ENCODE measurements at regions not wholly inside any gene's neighbourhood (a gene's known extent, or its start where the extent isn't known, plus 50 kb on each side); places are given as distances from the start of the nearest gene placed in this dataset.

DNA sequence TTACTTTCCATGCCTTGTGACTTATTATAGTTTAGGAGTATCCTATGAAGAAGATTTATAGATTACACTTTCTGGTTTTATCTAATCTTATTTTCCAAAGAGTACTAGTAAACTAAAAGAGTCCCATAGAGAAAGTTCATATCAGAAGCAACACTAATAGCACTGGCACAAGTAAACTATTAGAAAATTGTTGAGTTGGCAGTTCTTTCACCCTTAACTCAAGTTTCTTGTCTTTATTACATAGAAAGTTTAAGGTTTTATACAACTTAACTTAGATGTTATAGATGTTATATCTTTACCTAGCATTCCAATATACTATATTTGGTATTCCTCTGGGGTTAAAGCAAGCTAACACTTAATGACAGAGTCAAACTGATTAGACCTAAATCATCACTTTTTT lies 437.8 kb upstream of the ARRDC3 start:
- Histone ChIP-seq H3K27me3 (ENCODE audit: control insufficient read depth, insufficient read depth, low read length) (no peaks in the 10 kb centered on the region), H4K20me1 (ENCODE audit: control insufficient read depth, extremely low read depth, insufficient read depth, low read length) (no peaks in the 10 kb centered on the region), H2AFZ (ENCODE audit: low read length) (no peak overlapping the region), H3K9ac (ENCODE audit: insufficient read depth, low read length) (no peak overlapping the region), H3K4me3 (replicated peaks in 1 of 4; ENCODE audit: control extremely low read depth in 1 of 4, insufficient read depth in 1 of 4, low read depth in 3 of 4, low read length in 4 of 4) (no peak overlapping the region), H3K4me1 (ENCODE audit: control insufficient read depth, extremely low read depth, insufficient read depth, low read length) (no peaks in the 10 kb centered on the region), H3K79me2 (ENCODE audit: control insufficient read depth, insufficient read depth, low read length) (no peaks in the 10 kb centered on the region), H3K27ac (ENCODE audit: insufficient read depth, low read length) (no peak overlapping the region), H3K9me3 (ENCODE audit: control insufficient read depth, insufficient read depth, low read depth, low read length) (no peaks in the 10 kb centered on the region), H3K36me3 (ENCODE audit: control insufficient read depth, insufficient read depth, low read length) (no peaks in the 10 kb centered on the region), H3K4me2 (ENCODE audit: extremely low read depth, insufficient read depth, low read length) (no peak overlapping the region)
- TF ChIP-seq EZH2 (IDR thresholded peaks at IDR 0.05; ENCODE audit: low read length, missing control alignments): no peak
- TF ChIP-seq, protein P1, sequence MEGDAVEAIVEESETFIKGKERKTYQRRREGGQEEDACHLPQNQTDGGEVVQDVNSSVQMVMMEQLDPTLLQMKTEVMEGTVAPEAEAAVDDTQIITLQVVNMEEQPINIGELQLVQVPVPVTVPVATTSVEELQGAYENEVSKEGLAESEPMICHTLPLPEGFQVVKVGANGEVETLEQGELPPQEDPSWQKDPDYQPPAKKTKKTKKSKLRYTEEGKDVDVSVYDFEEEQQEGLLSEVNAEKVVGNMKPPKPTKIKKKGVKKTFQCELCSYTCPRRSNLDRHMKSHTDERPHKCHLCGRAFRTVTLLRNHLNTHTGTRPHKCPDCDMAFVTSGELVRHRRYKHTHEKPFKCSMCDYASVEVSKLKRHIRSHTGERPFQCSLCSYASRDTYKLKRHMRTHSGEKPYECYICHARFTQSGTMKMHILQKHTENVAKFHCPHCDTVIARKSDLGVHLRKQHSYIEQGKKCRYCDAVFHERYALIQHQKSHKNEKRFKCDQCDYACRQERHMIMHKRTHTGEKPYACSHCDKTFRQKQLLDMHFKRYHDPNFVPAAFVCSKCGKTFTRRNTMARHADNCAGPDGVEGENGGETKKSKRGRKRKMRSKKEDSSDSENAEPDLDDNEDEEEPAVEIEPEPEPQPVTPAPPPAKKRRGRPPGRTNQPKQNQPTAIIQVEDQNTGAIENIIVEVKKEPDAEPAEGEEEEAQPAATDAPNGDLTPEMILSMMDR (conservative IDR thresholded peaks at IDR 0.05 in 1 of 2, IDR thresholded peaks at IDR 0.05 in 1 of 2; ENCODE audit: low read depth in 1 of 2, low read length in 2 of 2): no peak
- no peak for DNase-seq (ENCODE audit: low read depth in 2 of 2)

DNA sequence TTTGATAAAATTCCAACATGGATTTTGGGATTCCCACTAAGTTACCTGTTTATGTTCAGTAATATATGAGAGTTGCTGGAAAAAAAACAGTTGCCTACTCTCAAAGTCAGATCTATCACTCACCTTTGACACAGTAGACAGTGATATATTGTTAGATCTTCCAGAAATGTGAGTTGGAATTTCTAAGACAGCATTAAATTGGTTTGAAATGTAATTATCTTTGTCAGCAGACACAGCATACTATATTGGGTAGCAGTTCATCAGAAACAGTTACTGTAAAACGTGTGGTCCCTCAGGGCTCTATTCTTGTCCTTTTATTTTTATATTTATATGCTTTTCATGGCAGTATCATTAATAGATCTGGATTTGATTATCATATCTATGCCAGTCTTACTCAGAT lies 433.6 kb upstream of the ARRDC3 start:
- no peak overlapping the region for H3K4me2 ChIP-seq (ENCODE audit: extremely low read depth, insufficient read depth, low read length)
- H2AFZ ChIP-seq (ENCODE audit: low read length): no peak overlapping the region
- no peaks in the 10 kb centered on the region for H3K79me2 ChIP-seq (ENCODE audit: control insufficient read depth, insufficient read depth, low read length)
- no peak for TF ChIP-seq EZH2 (IDR thresholded peaks at IDR 0.05; ENCODE audit: low read length, missing control alignments)
- TF ChIP-seq, protein P1 (conservative IDR thresholded peaks at IDR 0.05 in 1 of 2, IDR thresholded peaks at IDR 0.05 in 1 of 2; ENCODE audit: low read depth in 1 of 2, low read length in 2 of 2): no peak
- no peak for DNase-seq (ENCODE audit: low read depth in 2 of 2)
- H3K4me1 ChIP-seq (ENCODE audit: control insufficient read depth, extremely low read depth, insufficient read depth, low read length): no peaks in the 10 kb centered on the region
- no peak overlapping the region for H3K27ac ChIP-seq (ENCODE audit: insufficient read depth, low read length)
- H3K9me3 ChIP-seq (ENCODE audit: control insufficient read depth, insufficient read depth, low read depth, low read length): no peaks in the 10 kb centered on the region
- H3K27me3 ChIP-seq (ENCODE audit: control insufficient read depth, insufficient read depth, low read length): no peaks in the 10 kb centered on the region
- H3K9ac ChIP-seq (ENCODE audit: insufficient read depth, low read length): no peak overlapping the region
- H4K20me1 ChIP-seq (ENCODE audit: control insufficient read depth, extremely low read depth, insufficient read depth, low read length): no peaks in the 10 kb centered on the region
- H3K36me3 ChIP-seq (ENCODE audit: control insufficient read depth, insufficient read depth, low read length): no peaks in the 10 kb centered on the region
- no peak overlapping the region for H3K4me3 ChIP-seq (replicated peaks in 1 of 4; ENCODE audit: control extremely low read depth in 1 of 4, insufficient read depth in 1 of 4, low read depth in 3 of 4, low read length in 4 of 4)

GRCh38 chr5:91797576-91797975 lies 414.5 kb upstream of the ARRDC3 start:
- Histone ChIP-seq H4K20me1 (ENCODE audit: control insufficient read depth, extremely low read depth, insufficient read depth, low read length) (no peaks in the 10 kb centered on the region), H3K79me2 (ENCODE audit: control insufficient read depth, insufficient read depth, low read length) (no peaks in the 10 kb centered on the region), H3K9me3 (ENCODE audit: control insufficient read depth, insufficient read depth, low read depth, low read length) (no peaks in the 10 kb centered on the region), H3K27ac (ENCODE audit: insufficient read depth, low read length) (no peak overlapping the region), H3K4me2 (ENCODE audit: extremely low read depth, insufficient read depth, low read length) (no peak overlapping the region), H2AFZ (ENCODE audit: low read length) (no peak overlapping the region), H3K4me1 (ENCODE audit: control insufficient read depth, extremely low read depth, insufficient read depth, low read length) (no peaks in the 10 kb centered on the region), H3K27me3 (ENCODE audit: control insufficient read depth, insufficient read depth, low read length) (no peaks in the 10 kb centered on the region), H3K4me3 (replicated peaks in 1 of 4; ENCODE audit: control extremely low read depth in 1 of 4, insufficient read depth in 1 of 4, low read depth in 3 of 4, low read length in 4 of 4) (no peak overlapping the region), H3K36me3 (ENCODE audit: control insufficient read depth, insufficient read depth, low read length) (no peaks in the 10 kb centered on the region), H3K9ac (ENCODE audit: insufficient read depth, low read length) (no peak overlapping the region)
- no peak for DNase-seq (ENCODE audit: low read depth in 2 of 2)
- TF ChIP-seq EZH2 (IDR thresholded peaks at IDR 0.05; ENCODE audit: low read length, missing control alignments): no peak
- TF ChIP-seq, protein P1 (conservative IDR thresholded peaks at IDR 0.05 in 1 of 2, IDR thresholded peaks at IDR 0.05 in 1 of 2; ENCODE audit: low read depth in 1 of 2, low read length in 2 of 2): no peak

Data from fibroblast of lung (primary cell).